Peyer's patch (tissue), 4 donors: ENCODE measurements at regions not wholly inside any gene's neighbourhood (a gene's known extent, or its start where the extent isn't known, plus 50 kb on each side); places are given as distances from the start of the nearest gene placed in this dataset.

ENCODE experiments used
- CTCF ChIP-seq, 6 experiments: fragments of 450-650 bp in 4 of 6; fragments of 200-600 bp in 2 of 6; sonication (generic) in 1 of 6; IDR thresholded peaks; one replicate each; pipeline ENCODE4 v1.5.1; 2017 to 2019; ENCODE audit warnings: antibody characterized with exemption in 6 of 6, mild to moderate bottlenecking in 3 of 6, moderate library complexity in 1 of 6
- POLR2A ChIP-seq, 2 donors: fragments of 450-650 bp; IDR thresholded peaks; one replicate each; pipeline ENCODE4 v1.5.1; 2017; ENCODE audit warnings: antibody characterized with exemption in 2 of 2, mild to moderate bottlenecking in 2 of 2, moderate library complexity in 2 of 2

GRCh38 chr2:863732-864450 lies 86.8 kb upstream of the SNTG2 start:
- TF ChIP-seq CTCF (IDR thresholded peaks at IDR 0.05): no peak
- no peak for TF ChIP-seq POLR2A (IDR thresholded peaks at IDR 0.05)
